Neural crest cell (in vitro differentiated cells): ENCODE measurements at regions not wholly inside any gene's neighbourhood (a gene's known extent, or its start where the extent isn't known, plus 50 kb on each side); places are given as distances from the start of the nearest gene placed in this dataset.
"Not testable (repeated sequence)": the region's sequence is repeated elsewhere in the genome, so short reads cannot be mapped to it uniquely, and the experiment has no call there.

Experiments
- DNase-seq: peaks from one replicate; pipeline ENCODE4 v3.0.0; 2021; ENCODE audit warnings: low read depth, mixed read lengths, low spot score
- H3K27ac Mint-ChIP-seq: one replicate; pipeline ENCODE4 v1.8.0; 2021; ENCODE audit warnings: mild to moderate bottlenecking, mixed read lengths; ENCODE audit not compliant: unreplicated experiment
- H3K27me3 Mint-ChIP-seq: 2 replicates; pipeline ENCODE4 v1.8.0; 2021; ENCODE audit warnings: low read depth, mild to moderate bottlenecking, mixed read lengths
- H3K36me3 Mint-ChIP-seq: 2 replicates; pipeline ENCODE4 v1.8.0; 2021; ENCODE audit warnings: low read depth, mild to moderate bottlenecking, mixed read lengths
- H3K4me1 Mint-ChIP-seq: 2 replicates; pipeline ENCODE4 v1.8.0; 2021; ENCODE audit warnings: mixed read lengths
- H3K4me3 Mint-ChIP-seq: one replicate; pipeline ENCODE4 v1.8.0; 2021; ENCODE audit warnings: mild to moderate bottlenecking, mixed read lengths
- H3K9me3 Mint-ChIP-seq: 2 replicates; pipeline ENCODE4 v1.8.0; 2021; ENCODE audit warnings: mixed read lengths
- CTCF ChIP-seq: fragments of 200-600 bp; sonication (generic); conservative IDR thresholded peaks from 2 replicates; pipeline ENCODE4 v1.5.0; 2021; ENCODE audit warnings: antibody characterized with exemption, mild to moderate bottlenecking

GRCh38 chr3:4166540-4166939 is 136.6 kb upstream of the SETMAR start:
- no peak for TF ChIP-seq CTCF
- no peak overlapping the region for H3K4me3 Mint-ChIP-seq
- no peaks in the 10 kb centered on the region for H3K4me1 Mint-ChIP-seq
- H3K27ac Mint-ChIP-seq: no peak overlapping the region
- H3K27me3 Mint-ChIP-seq: no peaks in the 10 kb centered on the region
- peaks cover 3% of the 10 kb centered on the region for H3K9me3 Mint-ChIP-seq
- no peak for DNase-seq
- no peaks in the 10 kb centered on the region for H3K36me3 Mint-ChIP-seq

GRCh38 chr3:4167230-4167629 is 135.9 kb upstream of the SETMAR start:
- H3K27me3 Mint-ChIP-seq, H3K9me3 Mint-ChIP-seq, DNase-seq, H3K27ac Mint-ChIP-seq, H3K4me1 Mint-ChIP-seq, H3K36me3 Mint-ChIP-seq, H3K4me3 Mint-ChIP-seq: not testable (repeated sequence)

GRCh38 chr3:4174791-4175190 is 128.4 kb upstream of the SETMAR start:
- Mint-ChIP-seq H3K27ac (no peak overlapping the region), H3K9me3 (peaks cover 6% of the 10 kb centered on the region), H3K4me1 (no peaks in the 10 kb centered on the region)

DNA sequence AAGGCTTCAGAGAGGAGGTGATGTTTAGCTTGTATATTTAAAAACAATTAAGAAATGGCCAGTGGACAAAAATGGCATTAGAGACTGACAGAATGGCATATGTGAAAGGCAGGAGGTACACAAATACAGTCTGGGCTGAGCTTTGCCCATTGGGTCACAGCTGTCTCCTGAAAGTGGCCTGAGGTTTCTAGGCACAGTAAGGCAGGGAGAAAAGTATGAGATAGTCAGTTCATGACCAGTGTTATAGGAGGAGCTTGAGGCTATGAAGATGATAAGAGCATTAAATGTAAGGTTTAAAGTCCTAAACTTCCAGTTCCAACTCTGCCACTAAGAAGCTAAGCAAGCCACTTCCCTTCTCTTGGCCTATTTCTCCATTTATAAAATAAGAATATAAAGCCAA is 111.2 kb upstream of the SETMAR start:
- no peak overlapping the region for H3K27ac Mint-ChIP-seq
- no peaks in the 10 kb centered on the region for H3K36me3 Mint-ChIP-seq
- no peak for TF ChIP-seq CTCF
- peaks cover 5% of the 10 kb centered on the region for H3K9me3 Mint-ChIP-seq
- no peaks in the 10 kb centered on the region for H3K27me3 Mint-ChIP-seq
- no peak for DNase-seq
- H3K4me1 Mint-ChIP-seq: no peaks in the 10 kb centered on the region
- no peak overlapping the region for H3K4me3 Mint-ChIP-seq

More at GRCh38 chr3:4174791-4175190, 128.4 kb upstream of the SETMAR start:
- no peak for DNase-seq
- Mint-ChIP-seq H3K27me3 (peaks cover 3% of the 10 kb centered on the region), H3K4me3 (no peak overlapping the region), H3K36me3 (no peaks in the 10 kb centered on the region)
- no peak for TF ChIP-seq CTCF

DNA sequence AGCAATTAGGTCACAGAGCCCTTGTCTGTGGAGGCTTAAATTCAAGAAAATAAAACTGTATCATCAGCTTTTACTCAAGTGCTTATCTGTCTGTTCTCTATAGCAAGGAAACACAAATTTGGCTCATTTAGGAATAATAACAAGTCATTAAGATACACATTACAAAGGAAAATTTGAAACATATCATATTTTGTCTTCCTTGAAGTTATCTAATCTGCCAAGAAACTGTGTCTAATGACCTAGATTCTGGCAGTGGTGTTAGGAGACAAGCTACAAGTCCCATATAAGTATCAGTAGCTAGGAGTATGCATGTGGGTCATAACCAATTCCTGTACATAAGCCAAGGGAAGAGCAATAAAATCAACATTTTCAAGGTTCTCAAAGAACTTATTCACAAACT is 108.2 kb upstream of the SETMAR start:
- Mint-ChIP-seq H3K4me1 (no peaks in the 10 kb centered on the region), H3K4me3 (no peak overlapping the region), H3K36me3 (no peaks in the 10 kb centered on the region), H3K27me3 (peaks cover 3% of the 10 kb centered on the region), H3K9me3 (peaks cover 9% of the 10 kb centered on the region), H3K27ac (no peak overlapping the region)
- no peak for TF ChIP-seq CTCF
- no peak for DNase-seq

DNA sequence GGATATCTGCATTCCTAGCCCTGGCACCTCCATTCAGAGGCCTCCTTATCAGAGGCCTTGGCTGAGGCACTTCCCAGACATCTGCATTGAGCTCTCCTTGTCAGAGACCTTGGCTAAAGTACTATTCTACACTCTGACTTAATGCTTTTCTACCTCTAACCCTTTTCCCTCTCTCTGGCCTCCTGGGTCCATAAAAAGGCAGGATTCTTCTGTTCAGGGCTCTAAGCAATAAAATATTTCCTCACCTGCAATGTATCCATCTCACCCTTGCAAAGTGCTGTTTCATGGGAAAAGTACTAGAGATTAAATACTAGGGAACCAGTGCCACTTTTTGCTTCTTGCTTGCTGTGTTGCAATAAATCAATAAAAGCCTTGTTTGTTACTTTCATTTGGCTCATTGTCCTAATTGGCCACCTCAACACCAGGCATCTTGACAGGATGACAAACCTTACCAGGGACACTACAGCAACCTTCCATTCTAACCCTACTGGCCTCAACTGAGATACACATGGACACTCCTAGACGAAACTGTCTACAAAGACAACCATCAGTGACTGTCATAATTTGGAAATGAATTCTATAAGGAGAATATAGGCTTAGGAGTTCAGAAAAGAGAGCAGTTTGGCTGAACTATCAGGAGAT is 106.5 kb upstream of the SETMAR start:
- no peak overlapping the region for H3K4me3 Mint-ChIP-seq
- no peaks in the 10 kb centered on the region for H3K36me3 Mint-ChIP-seq
- TF ChIP-seq CTCF: no peak
- peaks cover 3% of the 10 kb centered on the region for H3K27me3 Mint-ChIP-seq
- no peak overlapping the region for H3K27ac Mint-ChIP-seq
- no peaks in the 10 kb centered on the region for H3K4me1 Mint-ChIP-seq
- DNase-seq: no peak
- peaks cover 7% of the 10 kb centered on the region for H3K9me3 Mint-ChIP-seq
